Suprapubic skin (tissue), 3 donors: ENCODE measurements at regions not wholly inside any gene's neighbourhood (a gene's known extent, or its start where the extent isn't known, plus 50 kb on each side); places are given as distances from the start of the nearest gene placed in this dataset.

Experiments used
- EP300 ChIP-seq: sonication (generic); formaldehyde crosslinking; IDR thresholded peaks from one replicate; pipeline ENCODE4 v1.6.1; 2017; ENCODE audit warnings: antibody characterized with exemption
- POLR2A ChIP-seq, 2 donors: fragments of 450-650 bp; IDR thresholded peaks; one replicate each; pipeline ENCODE4 v1.6.1; 2017; ENCODE audit warnings: antibody characterized with exemption in 2 of 2, mild to moderate bottlenecking in 2 of 2, moderate library complexity in 2 of 2
- TF ChIP-seq, protein P1 (sequence below), 2 donors: fragments of 200-600 bp in 1 of 2; fragments of 450-650 bp in 1 of 2; sonication (generic) in 1 of 2; IDR thresholded peaks; one replicate each; pipeline ENCODE4 v1.5.1; 2016 to 2019; ENCODE audit warnings: antibody characterized with exemption in 2 of 2, mild to moderate bottlenecking in 1 of 2, moderate library complexity in 1 of 2

DNA sequence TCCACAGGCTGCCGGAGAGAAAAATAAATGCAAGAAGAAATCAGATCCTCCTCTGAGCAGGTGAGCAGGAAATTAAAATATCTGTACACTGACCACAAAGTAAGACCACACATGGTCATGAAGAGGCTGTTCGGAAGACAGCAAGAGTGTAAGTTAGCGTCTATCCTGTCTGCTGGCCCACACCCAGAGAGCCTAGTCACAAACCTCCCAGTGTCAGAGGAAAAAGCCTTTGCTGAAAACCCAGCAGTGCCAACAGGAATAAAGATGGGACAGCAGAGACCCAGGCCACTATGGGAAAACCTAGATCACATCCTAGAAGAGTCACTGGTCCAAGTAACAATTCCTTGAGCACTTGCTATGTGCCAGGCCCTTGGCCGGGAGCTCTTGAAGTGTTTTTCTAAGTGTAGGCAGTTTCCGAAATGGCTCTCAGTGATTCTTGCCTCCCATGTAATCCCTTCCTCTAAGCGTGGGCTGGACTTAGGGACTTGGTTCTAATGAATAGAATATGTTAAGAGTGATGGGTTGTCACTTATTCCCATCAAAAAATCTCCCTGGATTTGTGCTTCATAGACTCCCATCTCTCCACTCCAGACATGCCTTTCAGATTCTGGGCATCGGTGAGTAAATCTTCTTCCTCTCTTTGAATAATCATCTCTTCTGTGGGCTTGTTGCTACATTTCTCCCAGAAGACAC lies 110.9 kb upstream of the PKDCC start:
- TF ChIP-seq POLR2A (IDR thresholded peaks at IDR 0.05), result no peak
- TF ChIP-seq, protein P1, sequence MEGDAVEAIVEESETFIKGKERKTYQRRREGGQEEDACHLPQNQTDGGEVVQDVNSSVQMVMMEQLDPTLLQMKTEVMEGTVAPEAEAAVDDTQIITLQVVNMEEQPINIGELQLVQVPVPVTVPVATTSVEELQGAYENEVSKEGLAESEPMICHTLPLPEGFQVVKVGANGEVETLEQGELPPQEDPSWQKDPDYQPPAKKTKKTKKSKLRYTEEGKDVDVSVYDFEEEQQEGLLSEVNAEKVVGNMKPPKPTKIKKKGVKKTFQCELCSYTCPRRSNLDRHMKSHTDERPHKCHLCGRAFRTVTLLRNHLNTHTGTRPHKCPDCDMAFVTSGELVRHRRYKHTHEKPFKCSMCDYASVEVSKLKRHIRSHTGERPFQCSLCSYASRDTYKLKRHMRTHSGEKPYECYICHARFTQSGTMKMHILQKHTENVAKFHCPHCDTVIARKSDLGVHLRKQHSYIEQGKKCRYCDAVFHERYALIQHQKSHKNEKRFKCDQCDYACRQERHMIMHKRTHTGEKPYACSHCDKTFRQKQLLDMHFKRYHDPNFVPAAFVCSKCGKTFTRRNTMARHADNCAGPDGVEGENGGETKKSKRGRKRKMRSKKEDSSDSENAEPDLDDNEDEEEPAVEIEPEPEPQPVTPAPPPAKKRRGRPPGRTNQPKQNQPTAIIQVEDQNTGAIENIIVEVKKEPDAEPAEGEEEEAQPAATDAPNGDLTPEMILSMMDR (IDR thresholded peaks at IDR 0.05), result no peak
- TF ChIP-seq EP300, result no peak
